ENCODE measurements at regions not wholly inside any gene's neighbourhood (a gene's known extent, or its start where the extent isn't known, plus 50 kb on each side); places are given as distances from the start of the nearest gene placed in this dataset.

DNA sequence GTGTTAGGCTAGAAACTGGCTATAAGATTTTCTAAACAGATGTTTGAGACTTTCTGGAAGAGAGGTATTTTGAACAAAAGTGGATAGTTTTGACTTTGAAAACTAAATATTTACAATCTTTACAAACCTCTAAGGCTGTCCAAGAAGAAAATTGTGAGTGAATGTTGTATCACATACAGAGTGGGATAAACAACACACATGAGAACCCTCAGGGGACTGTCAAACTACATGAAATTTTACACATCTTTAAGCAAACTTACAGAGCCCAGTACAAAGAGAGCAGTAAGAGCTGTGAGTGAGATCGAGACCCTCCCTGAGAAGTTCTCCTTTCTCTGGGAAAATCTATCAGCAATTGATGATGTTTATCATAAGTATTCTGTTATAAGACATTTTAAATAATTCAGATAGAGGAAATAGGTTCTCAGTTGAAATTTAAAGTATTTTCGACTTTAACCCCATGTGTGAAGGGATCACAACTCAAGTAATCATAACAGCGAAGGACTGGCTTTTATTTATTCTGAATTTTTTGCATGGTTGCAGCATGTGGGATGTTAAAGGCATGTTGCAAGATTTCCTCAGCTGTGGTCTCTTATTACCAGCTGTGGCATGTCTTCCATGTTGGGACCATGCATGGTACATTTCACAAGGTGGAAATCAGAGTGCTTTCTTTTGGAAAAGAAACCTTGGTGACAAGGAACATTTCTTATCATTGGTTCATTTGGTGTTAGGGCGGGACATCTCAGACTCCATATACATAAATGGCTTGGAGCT lies 264.0 kb upstream of the PRICKLE1 start:
- DNase-seq: peak in 1 of 2 donors; percentile 3
- no peaks in the 10 kb centered on the region for H3K27me3 ChIP-seq (ENCODE audit: control insufficient read depth, insufficient read depth, low read length)
- no peak overlapping the region for H3K27ac ChIP-seq (ENCODE audit: low read length)
- no peaks in the 10 kb centered on the region for H3K36me3 ChIP-seq (ENCODE audit: control insufficient read depth, insufficient read depth, low read length)
- H3K4me1 ChIP-seq (ENCODE audit: control insufficient read depth, insufficient read depth, low read length): no peaks in the 10 kb centered on the region
- no peak overlapping the region for H3K4me3 ChIP-seq (ENCODE audit: low read length)
- 40% methylated on average over 2 of the region's 4 CpGs for WGBS (ENCODE audit: insufficient coverage, low lambda C conversion rate)
- no peaks in the 10 kb centered on the region for H3K9me3 ChIP-seq (ENCODE audit: control insufficient read depth, low read depth, low read length)

DNA sequence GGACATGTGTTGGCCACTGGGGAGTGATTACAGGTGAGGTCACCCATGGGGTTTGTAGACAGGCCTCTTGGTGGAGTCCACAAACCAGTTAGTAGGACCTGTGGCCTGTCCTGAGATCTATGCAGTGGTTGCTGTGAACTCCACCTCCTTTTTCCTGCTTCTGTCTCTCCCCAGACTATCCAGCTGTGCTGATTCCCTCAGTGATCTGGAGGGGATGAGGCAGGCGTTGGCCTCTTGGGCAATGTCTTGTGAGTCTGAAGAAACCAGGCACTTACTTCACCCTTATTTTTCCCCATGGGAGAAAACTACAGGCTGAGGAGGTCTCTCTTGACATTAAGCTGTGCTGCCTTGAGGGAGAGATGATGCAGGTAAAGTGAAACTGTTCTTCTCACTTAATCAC lies 257.2 kb upstream of the PRICKLE1 start:
- H3K27ac ChIP-seq (ENCODE audit: low read length): no peak overlapping the region
- no peak overlapping the region for H3K4me3 ChIP-seq (ENCODE audit: low read length)
- no CpG with 5 or more reads among the region's 1 CpG for WGBS (ENCODE audit: insufficient coverage, low lambda C conversion rate)
- H3K36me3 ChIP-seq (ENCODE audit: control insufficient read depth, insufficient read depth, low read length): no peaks in the 10 kb centered on the region
- no peaks in the 10 kb centered on the region for H3K27me3 ChIP-seq (ENCODE audit: control insufficient read depth, insufficient read depth, low read length)
- no peaks in the 10 kb centered on the region for H3K9me3 ChIP-seq (ENCODE audit: control insufficient read depth, low read depth, low read length)
- DNase-seq: no peak
- no peaks in the 10 kb centered on the region for H3K4me1 ChIP-seq (ENCODE audit: control insufficient read depth, insufficient read depth, low read length)

DNA sequence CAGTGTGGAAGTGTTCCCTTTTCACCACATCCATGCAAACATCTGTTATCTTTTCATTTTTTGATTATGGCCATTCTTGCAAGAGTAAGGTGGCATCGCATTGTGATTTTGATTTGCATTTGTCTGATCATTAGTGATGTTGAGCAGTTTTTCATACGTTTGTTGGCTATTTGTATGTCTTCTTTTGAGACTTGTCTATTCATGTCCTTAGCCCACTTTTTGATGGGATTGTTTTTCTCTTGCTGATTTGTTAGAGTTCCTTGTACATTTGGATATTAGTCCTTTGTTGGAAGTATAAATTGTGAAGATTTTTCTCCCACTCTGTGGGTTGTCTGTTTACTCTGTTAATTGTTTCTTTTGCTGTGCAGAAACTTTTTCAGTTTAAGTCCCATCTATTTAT lies 244.5 kb upstream of the PRICKLE1 start:
- no CpG with 5 or more reads among the region's 2 CpGs for WGBS (ENCODE audit: insufficient coverage, low lambda C conversion rate)
- no peaks in the 10 kb centered on the region for H3K4me1 ChIP-seq (ENCODE audit: control insufficient read depth, insufficient read depth, low read length)
- no peak for DNase-seq

GRCh38 chr12:42828836-42829235 lies 239.3 kb upstream of the PRICKLE1 start:
- Histone ChIP-seq H3K36me3 (ENCODE audit: control insufficient read depth, insufficient read depth, low read length) (no peaks in the 10 kb centered on the region), H3K4me3 (ENCODE audit: low read length) (no peak overlapping the region), H3K27ac (ENCODE audit: low read length) (no peak overlapping the region), H3K9me3 (ENCODE audit: control insufficient read depth, low read depth, low read length) (no peaks in the 10 kb centered on the region), H3K27me3 (ENCODE audit: control insufficient read depth, insufficient read depth, low read length) (no peaks in the 10 kb centered on the region), H3K4me1 (ENCODE audit: control insufficient read depth, insufficient read depth, low read length) (no peaks in the 10 kb centered on the region)
- 100% methylated on average over 2 of the region's 4 CpGs for WGBS (ENCODE audit: insufficient coverage, low lambda C conversion rate)
- no peak for DNase-seq

More for the DNA sequence above, 244.5 kb upstream of the PRICKLE1 start:
- no peaks in the 10 kb centered on the region for H3K27me3 ChIP-seq (ENCODE audit: control insufficient read depth, insufficient read depth, low read length)
- no peaks in the 10 kb centered on the region for H3K9me3 ChIP-seq (ENCODE audit: control insufficient read depth, low read depth, low read length)
- no peak overlapping the region for H3K27ac ChIP-seq (ENCODE audit: low read length)
- no peaks in the 10 kb centered on the region for H3K36me3 ChIP-seq (ENCODE audit: control insufficient read depth, insufficient read depth, low read length)
- no peak overlapping the region for H3K4me3 ChIP-seq (ENCODE audit: low read length)

- Histone ChIP-seq H3K36me3 (ENCODE audit: control insufficient read depth, insufficient read depth, low read length) (no peaks in the 10 kb centered on the region), H3K4me3 (ENCODE audit: low read length) (no peak overlapping the region), H3K27ac (ENCODE audit: low read length) (no peak overlapping the region), H3K27me3 (ENCODE audit: control insufficient read depth, insufficient read depth, low read length) (no peaks in the 10 kb centered on the region), H3K4me1 (ENCODE audit: control insufficient read depth, insufficient read depth, low read length) (no peaks in the 10 kb centered on the region), H3K9me3 (ENCODE audit: control insufficient read depth, low read depth, low read length) (no peaks in the 10 kb centered on the region)
- WGBS (ENCODE audit: insufficient coverage, low lambda C conversion rate): 100% methylated on average over 2 of the region's 2 CpGs
- DNase-seq: no peak
These were observed 234.8 kb upstream of the PRICKLE1 start for GRCh38 chr12:42824327-42824726.

GRCh38 chr12:42823679-42824078 lies 234.1 kb upstream of the PRICKLE1 start:
- Histone ChIP-seq H3K36me3 (ENCODE audit: control insufficient read depth, insufficient read depth, low read length) (no peaks in the 10 kb centered on the region), H3K27me3 (ENCODE audit: control insufficient read depth, insufficient read depth, low read length) (no peaks in the 10 kb centered on the region), H3K9me3 (ENCODE audit: control insufficient read depth, low read depth, low read length) (no peaks in the 10 kb centered on the region), H3K4me1 (ENCODE audit: control insufficient read depth, insufficient read depth, low read length) (no peaks in the 10 kb centered on the region), H3K27ac (ENCODE audit: low read length) (no peak overlapping the region), H3K4me3 (ENCODE audit: low read length) (no peak overlapping the region)
- DNase-seq: no peak

GRCh38 chr12:42819846-42820245 lies 230.3 kb upstream of the PRICKLE1 start:
- Histone ChIP-seq H3K27ac (ENCODE audit: low read length) (no peak overlapping the region), H3K36me3 (ENCODE audit: control insufficient read depth, insufficient read depth, low read length) (no peaks in the 10 kb centered on the region), H3K27me3 (ENCODE audit: control insufficient read depth, insufficient read depth, low read length) (no peaks in the 10 kb centered on the region), H3K4me1 (ENCODE audit: control insufficient read depth, insufficient read depth, low read length) (no peaks in the 10 kb centered on the region), H3K9me3 (ENCODE audit: control insufficient read depth, low read depth, low read length) (no peaks in the 10 kb centered on the region), H3K4me3 (ENCODE audit: low read length) (no peak overlapping the region)
- DNase-seq: no peak
- WGBS (ENCODE audit: insufficient coverage, low lambda C conversion rate): 40% methylated on average over 3 of the region's 6 CpGs

GRCh38 chr12:42815068-42815467 lies 225.5 kb upstream of the PRICKLE1 start:
- peak in 1 of 2 donors; percentile 14 for DNase-seq
- H3K9me3 ChIP-seq (ENCODE audit: control insufficient read depth, low read depth, low read length): no peaks in the 10 kb centered on the region
- no CpG with 5 or more reads among the region's 2 CpGs for WGBS (ENCODE audit: insufficient coverage, low lambda C conversion rate)
- H3K27ac ChIP-seq (ENCODE audit: low read length): no peak overlapping the region
- no peak overlapping the region for H3K4me3 ChIP-seq (ENCODE audit: low read length)
- H3K27me3 ChIP-seq (ENCODE audit: control insufficient read depth, insufficient read depth, low read length): no peaks in the 10 kb centered on the region
- no peaks in the 10 kb centered on the region for H3K36me3 ChIP-seq (ENCODE audit: control insufficient read depth, insufficient read depth, low read length)
- no peaks in the 10 kb centered on the region for H3K4me1 ChIP-seq (ENCODE audit: control insufficient read depth, insufficient read depth, low read length)

DNA sequence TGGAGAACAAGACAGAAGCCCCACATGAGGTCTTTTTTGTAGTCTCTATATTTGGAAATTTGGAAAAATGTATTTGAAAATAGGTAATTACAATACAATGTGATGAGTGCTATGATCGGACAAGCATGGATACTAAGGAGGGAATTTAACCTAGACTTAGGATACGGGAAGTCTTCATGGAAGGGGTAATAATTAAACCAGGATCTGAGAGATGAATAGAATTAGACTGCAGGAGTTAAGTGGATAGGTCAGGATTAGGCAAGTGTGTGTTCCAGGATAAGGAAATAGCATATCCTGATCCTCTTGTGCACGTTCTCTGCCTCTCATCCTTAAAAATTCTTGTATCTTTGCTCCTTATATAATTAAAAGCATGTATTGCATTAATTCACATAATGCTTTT lies 223.3 kb upstream of the PRICKLE1 start:
- Histone ChIP-seq H3K4me1 (ENCODE audit: control insufficient read depth, insufficient read depth, low read length) (no peaks in the 10 kb centered on the region), H3K4me3 (ENCODE audit: low read length) (no peak overlapping the region), H3K27ac (ENCODE audit: low read length) (no peak overlapping the region), H3K9me3 (ENCODE audit: control insufficient read depth, low read depth, low read length) (no peaks in the 10 kb centered on the region), H3K27me3 (ENCODE audit: control insufficient read depth, insufficient read depth, low read length) (no peaks in the 10 kb centered on the region), H3K36me3 (ENCODE audit: control insufficient read depth, insufficient read depth, low read length) (no peaks in the 10 kb centered on the region)
- 40% methylated on average over 1 of the region's 3 CpGs for WGBS (ENCODE audit: insufficient coverage, low lambda C conversion rate)
- DNase-seq: no peak

GRCh38 chr12:42812086-42812485 lies 222.5 kb upstream of the PRICKLE1 start:
- H3K4me1 ChIP-seq (ENCODE audit: control insufficient read depth, insufficient read depth, low read length): no peaks in the 10 kb centered on the region
- H3K4me3 ChIP-seq (ENCODE audit: low read length): no peak overlapping the region
- H3K36me3 ChIP-seq (ENCODE audit: control insufficient read depth, insufficient read depth, low read length): no peaks in the 10 kb centered on the region
- no peaks in the 10 kb centered on the region for H3K27me3 ChIP-seq (ENCODE audit: control insufficient read depth, insufficient read depth, low read length)
- H3K27ac ChIP-seq (ENCODE audit: low read length): no peak overlapping the region
- no peaks in the 10 kb centered on the region for H3K9me3 ChIP-seq (ENCODE audit: control insufficient read depth, low read depth, low read length)
- DNase-seq: no peak

GRCh38 chr12:42810006-42810405 lies 220.5 kb upstream of the PRICKLE1 start:
- no peak for DNase-seq
- Histone ChIP-seq H3K4me3 (ENCODE audit: low read length) (no peak overlapping the region), H3K9me3 (ENCODE audit: control insufficient read depth, low read depth, low read length) (no peaks in the 10 kb centered on the region), H3K4me1 (ENCODE audit: control insufficient read depth, insufficient read depth, low read length) (no peaks in the 10 kb centered on the region), H3K27me3 (ENCODE audit: control insufficient read depth, insufficient read depth, low read length) (no peaks in the 10 kb centered on the region), H3K27ac (ENCODE audit: low read length) (no peak overlapping the region), H3K36me3 (ENCODE audit: control insufficient read depth, insufficient read depth, low read length) (no peaks in the 10 kb centered on the region)
- WGBS (ENCODE audit: insufficient coverage, low lambda C conversion rate): no CpG with 5 or more reads among the region's 3 CpGs

Measured in large intestine (tissue), 3 donors.